ENCODE measurements at regions not wholly inside any gene's neighbourhood (a gene's known extent, or its start where the extent isn't known, plus 50 kb on each side); places are given as distances from the start of the nearest gene placed in this dataset.

DNA sequence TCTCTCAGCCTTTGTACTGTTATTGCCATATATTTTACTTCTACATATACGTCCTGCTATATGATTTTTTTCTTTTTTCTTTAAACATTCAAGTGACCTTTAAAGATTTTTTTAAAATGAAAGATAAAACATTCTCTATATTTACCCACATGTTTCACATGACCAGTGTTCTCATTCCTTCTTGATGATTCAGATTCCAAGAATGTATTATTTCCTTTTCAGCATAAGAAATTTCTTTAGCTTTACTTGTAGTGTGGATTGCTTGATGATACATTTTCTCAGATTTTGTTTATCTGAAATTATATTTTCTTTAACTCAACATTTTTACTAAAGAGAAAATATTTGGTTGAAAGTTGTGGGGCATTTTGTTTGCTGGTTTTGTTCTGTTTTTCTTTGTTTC lies 792.1 kb downstream of the BRINP1 start:
- TF ChIP-seq, protein P1, sequence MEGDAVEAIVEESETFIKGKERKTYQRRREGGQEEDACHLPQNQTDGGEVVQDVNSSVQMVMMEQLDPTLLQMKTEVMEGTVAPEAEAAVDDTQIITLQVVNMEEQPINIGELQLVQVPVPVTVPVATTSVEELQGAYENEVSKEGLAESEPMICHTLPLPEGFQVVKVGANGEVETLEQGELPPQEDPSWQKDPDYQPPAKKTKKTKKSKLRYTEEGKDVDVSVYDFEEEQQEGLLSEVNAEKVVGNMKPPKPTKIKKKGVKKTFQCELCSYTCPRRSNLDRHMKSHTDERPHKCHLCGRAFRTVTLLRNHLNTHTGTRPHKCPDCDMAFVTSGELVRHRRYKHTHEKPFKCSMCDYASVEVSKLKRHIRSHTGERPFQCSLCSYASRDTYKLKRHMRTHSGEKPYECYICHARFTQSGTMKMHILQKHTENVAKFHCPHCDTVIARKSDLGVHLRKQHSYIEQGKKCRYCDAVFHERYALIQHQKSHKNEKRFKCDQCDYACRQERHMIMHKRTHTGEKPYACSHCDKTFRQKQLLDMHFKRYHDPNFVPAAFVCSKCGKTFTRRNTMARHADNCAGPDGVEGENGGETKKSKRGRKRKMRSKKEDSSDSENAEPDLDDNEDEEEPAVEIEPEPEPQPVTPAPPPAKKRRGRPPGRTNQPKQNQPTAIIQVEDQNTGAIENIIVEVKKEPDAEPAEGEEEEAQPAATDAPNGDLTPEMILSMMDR (IDR thresholded peaks at IDR 0.05) = no peak
- no peak for TF ChIP-seq EZH2 (IDR thresholded peaks at IDR 0.05)
